ENCODE measurements at regions not wholly inside any gene's neighbourhood (a gene's known extent, or its start where the extent isn't known, plus 50 kb on each side); places are given as distances from the start of the nearest gene placed in this dataset.
"Not testable (repeated sequence)": the region's sequence is repeated elsewhere in the genome, so short reads cannot be mapped to it uniquely, and the experiment has no call there.

GRCh38 chr1:217040711-217041455 lies 317.7 kb upstream of the ESRRG start:
- H3F3A ChIP-seq (ENCODE audit: low read depth), result no peaks in the 10 kb centered on the region

GRCh38 chr1:217039926-217040325 lies 316.7 kb upstream of the ESRRG start:
- TF ChIP-seq EZH2phosphoT487 (IDR thresholded peaks at IDR 0.05; ENCODE audit: borderline replicate concordance) (no peak), CTCF (conservative IDR thresholded peaks at IDR 0.05; ENCODE audit: low read length) (no peak)
- no peak overlapping the region for H2AFZ ChIP-seq (ENCODE audit: low read length)
- no peaks in the 10 kb centered on the region for H4K20me1 ChIP-seq (ENCODE audit: insufficient read depth, low read length, poor library complexity, severe bottlenecking)
- peaks cover 5% of the 10 kb centered on the region; the same call in 1 of the 2 replicates for H3K9me3 ChIP-seq (ENCODE audit: insufficient read depth, low read depth, low read length)
- H3K9ac ChIP-seq (ENCODE audit: low read depth, low read length, poor library complexity, severe bottlenecking), result no peak overlapping the region
- no peaks in the 10 kb centered on the region for H3F3A ChIP-seq (ENCODE audit: low read depth)
- H3K79me2 ChIP-seq (ENCODE audit: insufficient read depth, low read length), result no peaks in the 10 kb centered on the region
- H3K4me2 ChIP-seq (ENCODE audit: low read depth, low read length, poor library complexity, severe bottlenecking), result no peak overlapping the region
- no peaks in the 10 kb centered on the region for H3K27me3 ChIP-seq (ENCODE audit: insufficient read depth, low read length, poor library complexity, severe bottlenecking)
- H3K9me2 ChIP-seq (replicated peaks; ENCODE audit: low read depth, low read length), result no peaks in the 10 kb centered on the region
- H3K4me1 ChIP-seq (ENCODE audit: insufficient read depth, low read length, poor library complexity, severe bottlenecking), result no peaks in the 10 kb centered on the region
- no peak overlapping the region for H3K4me3 ChIP-seq (ENCODE audit: low read length, poor library complexity, severe bottlenecking)
- no peaks in the 10 kb centered on the region for H3K36me3 ChIP-seq (ENCODE audit: insufficient read depth, low read length)

More at GRCh38 chr1:217040711-217041455, 317.7 kb upstream of the ESRRG start:
- Histone ChIP-seq H3K4me1 (ENCODE audit: insufficient read depth, low read length, poor library complexity, severe bottlenecking) (no peaks in the 10 kb centered on the region), H3K9me3 (ENCODE audit: insufficient read depth, low read depth, low read length) (peaks cover 5% of the 10 kb centered on the region; the same call in 1 of the 2 replicates), H3K9me2 (replicated peaks; ENCODE audit: low read depth, low read length) (no peaks in the 10 kb centered on the region), H3K9ac (ENCODE audit: low read depth, low read length, poor library complexity, severe bottlenecking) (no peak overlapping the region), H3K36me3 (ENCODE audit: insufficient read depth, low read length) (no peaks in the 10 kb centered on the region), H4K20me1 (ENCODE audit: insufficient read depth, low read length, poor library complexity, severe bottlenecking) (no peaks in the 10 kb centered on the region), H3K79me2 (ENCODE audit: insufficient read depth, low read length) (no peaks in the 10 kb centered on the region), H3K4me3 (ENCODE audit: low read length, poor library complexity, severe bottlenecking) (no peak overlapping the region), H3K27me3 (ENCODE audit: insufficient read depth, low read length, poor library complexity, severe bottlenecking) (no peaks in the 10 kb centered on the region), H2AFZ (ENCODE audit: low read length) (no peak overlapping the region), H3K4me2 (ENCODE audit: low read depth, low read length, poor library complexity, severe bottlenecking) (no peak overlapping the region)
- TF ChIP-seq CTCF (conservative IDR thresholded peaks at IDR 0.05; ENCODE audit: low read length) (no peak), EZH2phosphoT487 (IDR thresholded peaks at IDR 0.05; ENCODE audit: borderline replicate concordance) (no peak)

GRCh38 chr1:217039139-217039538 lies 315.9 kb upstream of the ESRRG start:
- not testable (repeated sequence) for H3K9ac ChIP-seq (ENCODE audit: low read depth, low read length, poor library complexity, severe bottlenecking); H3K36me3 ChIP-seq (ENCODE audit: insufficient read depth, low read length); H3K4me2 ChIP-seq (ENCODE audit: low read depth, low read length, poor library complexity, severe bottlenecking); H3K9me2 ChIP-seq (replicated peaks; ENCODE audit: low read depth, low read length); H3K79me2 ChIP-seq (ENCODE audit: insufficient read depth, low read length); H3K4me3 ChIP-seq (ENCODE audit: low read length, poor library complexity, severe bottlenecking); H3F3A ChIP-seq (ENCODE audit: low read depth); H4K20me1 ChIP-seq (ENCODE audit: insufficient read depth, low read length, poor library complexity, severe bottlenecking); H3K27me3 ChIP-seq (ENCODE audit: insufficient read depth, low read length, poor library complexity, severe bottlenecking); H3K9me3 ChIP-seq (ENCODE audit: insufficient read depth, low read depth, low read length); H2AFZ ChIP-seq (ENCODE audit: low read length); H3K4me1 ChIP-seq (ENCODE audit: insufficient read depth, low read length, poor library complexity, severe bottlenecking)

- H3K4me1 ChIP-seq (ENCODE audit: insufficient read depth, low read length, poor library complexity, severe bottlenecking), result no peaks in the 10 kb centered on the region
- no peaks in the 10 kb centered on the region for H3K36me3 ChIP-seq (ENCODE audit: insufficient read depth, low read length)
Measured at GRCh38 chr1:217036757-217037156, 313.5 kb upstream of the ESRRG start.

More at GRCh38 chr1:217036757-217037156, 313.5 kb upstream of the ESRRG start:
- Histone ChIP-seq H3K27me3 (ENCODE audit: insufficient read depth, low read length, poor library complexity, severe bottlenecking) (no peaks in the 10 kb centered on the region), H2AFZ (ENCODE audit: low read length) (no peak overlapping the region), H3F3A (ENCODE audit: low read depth) (no peaks in the 10 kb centered on the region), H3K4me2 (ENCODE audit: low read depth, low read length, poor library complexity, severe bottlenecking) (no peak overlapping the region), H3K9ac (ENCODE audit: low read depth, low read length, poor library complexity, severe bottlenecking) (no peak overlapping the region), H3K9me2 (replicated peaks; ENCODE audit: low read depth, low read length) (no peaks in the 10 kb centered on the region), H3K4me3 (ENCODE audit: low read length, poor library complexity, severe bottlenecking) (no peak overlapping the region), H3K79me2 (ENCODE audit: insufficient read depth, low read length) (no peaks in the 10 kb centered on the region), H3K9me3 (ENCODE audit: insufficient read depth, low read depth, low read length) (peaks cover 5% of the 10 kb centered on the region; the same call in 1 of the 2 replicates), H4K20me1 (ENCODE audit: insufficient read depth, low read length, poor library complexity, severe bottlenecking) (no peaks in the 10 kb centered on the region)
- TF ChIP-seq CTCF (conservative IDR thresholded peaks at IDR 0.05; ENCODE audit: low read length) (no peak), EZH2phosphoT487 (IDR thresholded peaks at IDR 0.05; ENCODE audit: borderline replicate concordance) (no peak)

Measured in Loucy (cell line).